K562 (cell line): ENCODE measurements at regions not wholly inside any gene's neighbourhood (a gene's known extent, or its start where the extent isn't known, plus 50 kb on each side); places are given as distances from the start of the nearest gene placed in this dataset.

Experiments
- ARID1B ChIP-seq: fragments of 450-650 bp; IDR thresholded peaks from 2 replicates; pipeline ENCODE4 v1.6.1; 2016; ENCODE audit warnings: antibody characterized with exemption, mild to moderate bottlenecking, inconsistent platforms
- BDP1 ChIP-seq: IDR thresholded peaks from 3 replicates; pipeline ENCODE4 v1.6.1; 2011; ENCODE audit not compliant: insufficient read length, insufficient read depth
- E2F3 ChIP-seq: fragments of 250-450 bp; sonication (Bioruptor Pico); IDR thresholded peaks from 2 replicates; pipeline ENCODE4 v1.4.0; 2020; ENCODE audit warnings: mild to moderate bottlenecking
- FUS ChIP-seq: fragments of 200-400 bp; formaldehyde crosslinking; optimal IDR thresholded peaks from 2 replicates; pipeline ENCODE3; 2017; ENCODE audit warnings: low read depth, low read length
- KDM4B ChIP-seq, 2 experiments: fragments of 450-650 bp in 1 of 2; sonication (generic) in 1 of 2; IDR thresholded peaks; 2 replicates each; pipeline ENCODE4 v1.6.1; 2016 to 2017; ENCODE audit warnings: borderline replicate concordance in 2 of 2, antibody characterized with exemption in 1 of 2, low read depth in 1 of 2, mild to moderate bottlenecking in 1 of 2
- NONO ChIP-seq, 2 experiments: fragments of 200-400 bp in 1 of 2; fragments of 450-650 bp in 1 of 2; formaldehyde crosslinking in 1 of 2; IDR thresholded peaks; 2 replicates each; pipeline ENCODE4 v1.6.1; 2017; ENCODE audit warnings: low read depth in 2 of 2, mild to moderate bottlenecking in 2 of 2, moderate library complexity in 2 of 2, low read length in 1 of 2
- NUFIP1 ChIP-seq: fragments of 450-650 bp; IDR thresholded peaks from 2 replicates; pipeline ENCODE4 v1.6.1; 2018; ENCODE audit not compliant: partially characterized antibody
- PHF20 ChIP-seq: fragments of 450-650 bp; IDR thresholded peaks from 2 replicates; pipeline ENCODE4 v1.6.1; 2018; ENCODE audit not compliant: partially characterized antibody
- SIX5 ChIP-seq, 2 experiments: IDR thresholded peaks; 2 replicates each; pipeline ENCODE4 v1.6.1; 2011; ENCODE audit warnings: low read length in 2 of 2, borderline replicate concordance in 1 of 2, low read depth in 1 of 2, mild to moderate bottlenecking in 1 of 2, moderate library complexity in 1 of 2; ENCODE audit not compliant: insufficient read depth in 1 of 2
- TAF1 ChIP-seq: IDR thresholded peaks from 2 replicates; pipeline ENCODE4 v1.6.1; 2011; ENCODE audit warnings: mild to moderate bottlenecking, low read length, moderate library complexity; ENCODE audit not compliant: insufficient read depth, control insufficient read depth, severe bottlenecking; ENCODE audit errors: extremely low read depth
- ZNF217 ChIP-seq: sonication (generic); formaldehyde crosslinking; IDR thresholded peaks from 2 replicates; pipeline ENCODE4 v1.8.0; 2022; ENCODE audit warnings: mild to moderate bottlenecking, missing genetic modification reagents
- ZNF23 ChIP-seq: fragments of 250-450 bp; sonication (Bioruptor Pico); IDR thresholded peaks from 2 replicates; pipeline ENCODE4 v1.4.0; 2020; ENCODE audit warnings: mild to moderate bottlenecking
- ZNF561 ChIP-seq: fragments of 450-650 bp; formaldehyde crosslinking; conservative IDR thresholded peaks from 2 replicates; pipeline ENCODE4 v1.4.0; 2020; ENCODE audit warnings: mild to moderate bottlenecking, moderate library complexity
- ZNF76 ChIP-seq: fragments of 250-450 bp; sonication (Bioruptor Pico); IDR thresholded peaks from 2 replicates; pipeline ENCODE4 v1.4.0; 2020; ENCODE audit warnings: mild to moderate bottlenecking, moderate library complexity, borderline replicate concordance
- TF ChIP-seq, protein P1 (sequence below), 3 experiments: IDR thresholded peaks in 2 of 3; conservative IDR thresholded peaks in 1 of 3; 2 replicates each; pipeline ENCODE4 v1.5.1; 2011 to 2012; ENCODE audit warnings: low read length in 3 of 3, mild to moderate bottlenecking in 3 of 3, control low read depth in 2 of 3, improper control_type of control experiment in 1 of 3, inconsistent platforms in 1 of 3, low read depth in 1 of 3, mixed read lengths in 1 of 3, moderate library complexity in 1 of 3; ENCODE audit not compliant: insufficient read depth in 2 of 3
- TF ChIP-seq, protein P2 (sequence below): fragments of 250-450 bp; sonication (Bioruptor Pico); IDR thresholded peaks from 2 replicates; pipeline ENCODE4 v1.4.0; 2020; ENCODE audit warnings: borderline replicate concordance
- TF ChIP-seq, protein P3 (sequence below): fragments of 450-650 bp; formaldehyde crosslinking; IDR thresholded peaks from 2 replicates; pipeline ENCODE4 v1.4.0; 2020; ENCODE audit warnings: mild to moderate bottlenecking, mixed read lengths
- TF ChIP-seq, protein P4 (sequence below): sonication (generic); formaldehyde crosslinking; IDR thresholded peaks from 2 replicates; pipeline ENCODE4 v1.8.0; 2022; ENCODE audit warnings: mild to moderate bottlenecking, low read depth, missing genetic modification reagents

DNA sequence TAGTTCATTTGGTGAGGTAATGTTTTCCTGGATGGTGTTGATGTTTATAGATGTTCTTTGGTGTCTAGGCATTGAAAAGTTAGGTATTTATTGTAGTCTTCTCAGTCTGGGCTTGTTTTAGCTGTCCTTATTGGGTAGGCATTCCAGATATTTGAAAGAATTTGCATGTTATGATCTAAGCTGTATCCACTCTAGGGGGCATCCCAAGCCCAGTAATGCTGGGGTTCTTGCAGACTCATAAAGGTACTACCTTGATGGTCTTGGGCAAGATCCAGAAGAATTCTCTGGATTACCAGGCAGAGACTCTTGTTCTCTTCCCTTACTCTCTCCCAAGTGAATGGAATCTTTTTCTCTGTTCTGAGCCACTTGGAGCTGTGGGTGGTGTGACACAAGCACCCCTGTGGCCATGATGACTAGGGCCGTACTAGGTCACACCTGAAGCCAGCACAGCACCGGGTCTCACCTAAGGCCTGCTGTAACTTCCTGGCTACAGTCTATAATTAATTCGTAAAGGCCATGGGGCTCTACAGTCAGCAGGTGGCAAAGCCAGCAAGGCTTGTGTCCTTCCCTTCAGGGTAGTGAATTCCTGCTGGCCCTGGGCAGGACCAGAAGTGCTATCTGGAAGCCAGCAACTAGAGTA is 74.8 kb upstream of the PDE4B start (continued):
- TF ChIP-seq, protein P1, sequence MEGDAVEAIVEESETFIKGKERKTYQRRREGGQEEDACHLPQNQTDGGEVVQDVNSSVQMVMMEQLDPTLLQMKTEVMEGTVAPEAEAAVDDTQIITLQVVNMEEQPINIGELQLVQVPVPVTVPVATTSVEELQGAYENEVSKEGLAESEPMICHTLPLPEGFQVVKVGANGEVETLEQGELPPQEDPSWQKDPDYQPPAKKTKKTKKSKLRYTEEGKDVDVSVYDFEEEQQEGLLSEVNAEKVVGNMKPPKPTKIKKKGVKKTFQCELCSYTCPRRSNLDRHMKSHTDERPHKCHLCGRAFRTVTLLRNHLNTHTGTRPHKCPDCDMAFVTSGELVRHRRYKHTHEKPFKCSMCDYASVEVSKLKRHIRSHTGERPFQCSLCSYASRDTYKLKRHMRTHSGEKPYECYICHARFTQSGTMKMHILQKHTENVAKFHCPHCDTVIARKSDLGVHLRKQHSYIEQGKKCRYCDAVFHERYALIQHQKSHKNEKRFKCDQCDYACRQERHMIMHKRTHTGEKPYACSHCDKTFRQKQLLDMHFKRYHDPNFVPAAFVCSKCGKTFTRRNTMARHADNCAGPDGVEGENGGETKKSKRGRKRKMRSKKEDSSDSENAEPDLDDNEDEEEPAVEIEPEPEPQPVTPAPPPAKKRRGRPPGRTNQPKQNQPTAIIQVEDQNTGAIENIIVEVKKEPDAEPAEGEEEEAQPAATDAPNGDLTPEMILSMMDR (IDR thresholded peaks at IDR 0.05 in 2 of 3, conservative IDR thresholded peaks at IDR 0.05 in 1 of 3; ENCODE audit: insufficient read depth in 2 of 3, low read depth in 1 of 3, low read length in 3 of 3) = peak; percentile 31 to 53 (median 40); a peak in 3 of 6 replicates
- TF ChIP-seq, protein P2, sequence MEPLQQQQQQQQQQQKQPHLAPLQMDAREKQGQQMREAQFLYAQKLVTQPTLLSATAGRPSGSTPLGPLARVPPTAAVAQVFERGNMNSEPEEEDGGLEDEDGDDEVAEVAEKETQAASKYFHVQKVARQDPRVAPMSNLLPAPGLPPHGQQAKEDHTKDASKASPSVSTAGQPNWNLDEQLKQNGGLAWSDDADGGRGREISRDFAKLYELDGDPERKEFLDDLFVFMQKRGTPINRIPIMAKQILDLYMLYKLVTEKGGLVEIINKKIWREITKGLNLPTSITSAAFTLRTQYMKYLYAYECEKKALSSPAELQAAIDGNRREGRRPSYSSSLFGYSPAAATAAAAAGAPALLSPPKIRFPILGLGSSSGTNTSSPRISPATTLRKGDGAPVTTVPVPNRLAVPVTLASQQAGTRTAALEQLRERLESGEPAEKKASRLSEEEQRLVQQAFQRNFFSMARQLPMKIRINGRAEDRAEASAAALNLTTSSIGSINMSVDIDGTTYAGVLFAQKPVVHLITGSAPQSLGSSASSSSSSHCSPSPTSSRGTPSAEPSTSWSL (CRISPR knock-in tag) = no peak
- no peak for TF ChIP-seq SIX5 (IDR thresholded peaks at IDR 0.05; ENCODE audit: borderline replicate concordance in 1 of 2, insufficient read depth in 1 of 2, low read depth in 1 of 2, low read length in 2 of 2)
- TF ChIP-seq TAF1 = no peak
- no peak for TF ChIP-seq ZNF217 (CRISPR knock-in tag)
- no peak for TF ChIP-seq FUS
- no peak for TF ChIP-seq NONO (IDR thresholded peaks at IDR 0.05; ENCODE audit: low read depth in 2 of 2, low read length in 1 of 2)
- no peak for TF ChIP-seq KDM4B (IDR thresholded peaks at IDR 0.05; ENCODE audit: borderline replicate concordance in 2 of 2, low read depth in 1 of 2)
- TF ChIP-seq BDP1 = no peak
- no peak for TF ChIP-seq ZNF23
- TF ChIP-seq, protein P3, sequence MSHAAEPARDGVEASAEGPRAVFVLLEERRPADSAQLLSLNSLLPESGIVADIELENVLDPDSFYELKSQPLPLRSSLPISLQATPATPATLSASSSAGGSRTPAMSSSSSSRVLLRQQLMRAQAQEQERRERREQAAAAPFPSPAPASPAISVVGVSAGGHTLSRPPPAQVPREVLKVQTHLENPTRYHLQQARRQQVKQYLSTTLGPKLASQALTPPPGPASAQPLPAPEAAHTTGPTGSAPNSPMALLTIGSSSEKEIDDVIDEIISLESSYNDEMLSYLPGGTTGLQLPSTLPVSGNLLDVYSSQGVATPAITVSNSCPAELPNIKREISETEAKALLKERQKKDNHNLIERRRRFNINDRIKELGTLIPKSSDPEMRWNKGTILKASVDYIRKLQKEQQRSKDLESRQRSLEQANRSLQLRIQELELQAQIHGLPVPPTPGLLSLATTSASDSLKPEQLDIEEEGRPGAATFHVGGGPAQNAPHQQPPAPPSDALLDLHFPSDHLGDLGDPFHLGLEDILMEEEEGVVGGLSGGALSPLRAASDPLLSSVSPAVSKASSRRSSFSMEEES (CRISPR knock-in tag) = no peak
- no peak for TF ChIP-seq E2F3
- TF ChIP-seq NUFIP1 = no peak
- no peak for TF ChIP-seq ARID1B
- no peak for TF ChIP-seq ZNF76 (CRISPR knock-in tag)
- no peak for TF ChIP-seq PHF20
- TF ChIP-seq, protein P4, sequence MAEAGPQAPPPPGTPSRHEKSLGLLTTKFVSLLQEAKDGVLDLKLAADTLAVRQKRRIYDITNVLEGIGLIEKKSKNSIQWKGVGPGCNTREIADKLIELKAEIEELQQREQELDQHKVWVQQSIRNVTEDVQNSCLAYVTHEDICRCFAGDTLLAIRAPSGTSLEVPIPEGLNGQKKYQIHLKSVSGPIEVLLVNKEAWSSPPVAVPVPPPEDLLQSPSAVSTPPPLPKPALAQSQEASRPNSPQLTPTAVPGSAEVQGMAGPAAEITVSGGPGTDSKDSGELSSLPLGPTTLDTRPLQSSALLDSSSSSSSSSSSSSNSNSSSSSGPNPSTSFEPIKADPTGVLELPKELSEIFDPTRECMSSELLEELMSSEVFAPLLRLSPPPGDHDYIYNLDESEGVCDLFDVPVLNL (CRISPR knock-in tag) = no peak
- no peak for TF ChIP-seq ZNF561
